HEK293 (cell line): ENCODE measurements at regions not wholly inside any gene's neighbourhood (a gene's known extent, or its start where the extent isn't known, plus 50 kb on each side); places are given as distances from the start of the nearest gene placed in this dataset.

Experiments used
- CTCF ChIP-seq: fragments of 450-650 bp; formaldehyde crosslinking; IDR thresholded peaks from 2 replicates; pipeline ENCODE4 v1.5.1; 2016; ENCODE audit warnings: missing biosample characterization, missing genetic modification characterization
- INSM2 ChIP-seq: fragments of 450-650 bp; formaldehyde crosslinking; IDR thresholded peaks from 2 replicates; pipeline ENCODE4 v1.5.1; 2016; ENCODE audit warnings: missing biosample characterization, missing genetic modification characterization
- MEIS1 ChIP-seq: sonication (generic); formaldehyde crosslinking; IDR thresholded peaks from 2 replicates; pipeline ENCODE4 v1.8.1; 2022; ENCODE audit warnings: missing genetic modification reagents, mild to moderate bottlenecking, borderline replicate concordance
- SP2 ChIP-seq: fragments of 450-650 bp; formaldehyde crosslinking; IDR thresholded peaks from 2 replicates; pipeline ENCODE4 v1.5.1; 2016; ENCODE audit warnings: missing biosample characterization, missing genetic modification characterization
- ZNF121 ChIP-seq: fragments of 450-650 bp; formaldehyde crosslinking; IDR thresholded peaks from 2 replicates; pipeline ENCODE4 v1.5.1; 2016; ENCODE audit warnings: missing biosample characterization, missing genetic modification characterization
- ZNF174 ChIP-seq: fragments of 450-650 bp; formaldehyde crosslinking; IDR thresholded peaks from 2 replicates; pipeline ENCODE4 v1.5.0; 2017; ENCODE audit warnings: missing biosample characterization, mild to moderate bottlenecking, missing genetic modification characterization
- ZNF423 ChIP-seq: fragments of 450-650 bp; formaldehyde crosslinking; IDR thresholded peaks from 2 replicates; pipeline ENCODE4 v1.5.1; 2016; ENCODE audit warnings: missing biosample characterization, missing genetic modification characterization
- ZNF473 ChIP-seq: fragments of 450-650 bp; formaldehyde crosslinking; IDR thresholded peaks from 2 replicates; pipeline ENCODE4 v1.5.1; 2017; ENCODE audit warnings: missing biosample characterization, missing genetic modification characterization
- ZNF529 ChIP-seq: fragments of 450-650 bp; formaldehyde crosslinking; IDR thresholded peaks from 2 replicates; pipeline ENCODE4 v1.5.1; 2017; ENCODE audit warnings: missing genetic modification characterization, missing biosample characterization; ENCODE audit not compliant: insufficient replicate concordance
- ZNF629 ChIP-seq: fragments of 450-650 bp; formaldehyde crosslinking; IDR thresholded peaks from 2 replicates; pipeline ENCODE4 v1.5.1; 2017; ENCODE audit warnings: missing biosample characterization, missing genetic modification characterization

DNA sequence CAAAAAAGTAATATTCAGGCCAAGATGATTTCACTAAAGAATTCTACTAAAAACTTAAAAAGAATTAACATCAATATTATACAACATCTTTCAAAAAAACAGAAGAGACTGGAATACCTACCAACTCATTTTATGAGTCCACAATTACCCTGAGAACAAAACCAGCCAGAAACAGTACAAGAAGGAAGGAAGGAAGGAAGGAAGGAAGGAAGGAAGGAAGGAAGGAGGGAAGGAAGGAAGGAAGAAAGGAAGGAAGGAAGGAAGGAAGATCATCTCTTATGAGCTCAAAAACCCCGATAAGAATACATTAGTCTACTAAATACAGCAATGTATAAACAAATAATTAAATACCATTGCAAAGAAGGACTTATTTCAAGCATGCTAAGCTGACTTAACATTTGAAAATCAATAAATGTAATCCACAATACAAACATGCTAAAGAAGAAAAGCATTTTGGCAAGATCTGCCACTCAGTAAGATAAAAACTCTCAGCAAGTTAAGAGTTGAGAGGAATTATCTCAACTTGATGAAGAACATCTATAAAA, 149.9 kb upstream of the RGS18 start:
- no peak for TF ChIP-seq CTCF (tag by site-specific recombination)
- no peak for TF ChIP-seq ZNF121 (tag by site-specific recombination)
- TF ChIP-seq ZNF629 (tag by site-specific recombination), result no peak
- no peak for TF ChIP-seq ZNF423 (tag by site-specific recombination)
- no peak for TF ChIP-seq ZNF473 (tag by site-specific recombination)
- no peak for TF ChIP-seq SP2
- TF ChIP-seq MEIS1 (CRISPR knock-in tag), result no peak
- TF ChIP-seq ZNF174 (tag by site-specific recombination), result no peak
- TF ChIP-seq ZNF529 (tag by site-specific recombination), result no peak
- TF ChIP-seq INSM2 (tag by site-specific recombination), result no peak
